ENCODE measurements at regions not wholly inside any gene's neighbourhood (a gene's known extent, or its start where the extent isn't known, plus 50 kb on each side); places are given as distances from the start of the nearest gene placed in this dataset.

GRCh38 chr5:7000310-7000709 lies 287.1 kb downstream of the TENT4A start:
- TF ChIP-seq CTCF (conservative IDR thresholded peaks at IDR 0.05; ENCODE audit: low read length) (no peak), EZH2phosphoT487 (IDR thresholded peaks at IDR 0.05; ENCODE audit: borderline replicate concordance, low read depth, low read length) (no peak)
